ENCODE measurements at regions not wholly inside any gene's neighbourhood (a gene's known extent, or its start where the extent isn't known, plus 50 kb on each side); places are given as distances from the start of the nearest gene placed in this dataset.
A peak's percentile ranks its signal among the peaks of the same experiment; 100 is the strongest.
"Not testable (repeated sequence)": the region's sequence is repeated elsewhere in the genome, so short reads cannot be mapped to it uniquely, and the experiment has no call there.

- Histone ChIP-seq H3K9me3 (ENCODE audit: control insufficient read depth, insufficient read depth, low read length) (no peaks in the 10 kb centered on the region), H3K4me1 (ENCODE audit: control insufficient read depth, insufficient read depth, low read length) (no peaks in the 10 kb centered on the region), H3K27ac (ENCODE audit: low read depth, low read length) (peak overlapping the region; percentile 25), H3K4me3 (ENCODE audit: low read depth, low read length) (no peak overlapping the region), H3K36me3 (ENCODE audit: control insufficient read depth, insufficient read depth, low read length) (no peaks in the 10 kb centered on the region), H3K27me3 (ENCODE audit: control insufficient read depth, insufficient read depth, low read length) (no peaks in the 10 kb centered on the region)
- WGBS (ENCODE audit: insufficient coverage) = no CpG with 5 or more reads among the region's 6 CpGs
- no peak for DNase-seq (ENCODE audit: low read depth in 4 of 6, low spot score in 6 of 6)
Observed at GRCh38 chr13:73822668-73823592, 311.3 kb downstream of the KLF12 start.

- no peak overlapping the region for H3K4me3 ChIP-seq (ENCODE audit: low read depth, low read length)
- H3K27ac ChIP-seq (ENCODE audit: low read depth, low read length) = no peak overlapping the region
- H3K4me1 ChIP-seq (ENCODE audit: control insufficient read depth, insufficient read depth, low read length) = no peaks in the 10 kb centered on the region
- no peaks in the 10 kb centered on the region for H3K9me3 ChIP-seq (ENCODE audit: control insufficient read depth, insufficient read depth, low read length)
- no peaks in the 10 kb centered on the region for H3K36me3 ChIP-seq (ENCODE audit: control insufficient read depth, insufficient read depth, low read length)
- no peak for DNase-seq (ENCODE audit: low read depth in 4 of 6, low spot score in 6 of 6)
- H3K27me3 ChIP-seq (ENCODE audit: control insufficient read depth, insufficient read depth, low read length) = no peaks in the 10 kb centered on the region
- WGBS (ENCODE audit: insufficient coverage) = no CpG with 5 or more reads among the region's 2 CpGs
Observed at GRCh38 chr13:73820688-73821087, 313.5 kb downstream of the KLF12 start.

GRCh38 chr13:73820285-73820684, 313.9 kb downstream of the KLF12 start:
- no CpG with 5 or more reads among the region's 3 CpGs for WGBS (ENCODE audit: insufficient coverage)
- Histone ChIP-seq H3K36me3 (ENCODE audit: control insufficient read depth, insufficient read depth, low read length) (no peaks in the 10 kb centered on the region), H3K27me3 (ENCODE audit: control insufficient read depth, insufficient read depth, low read length) (no peaks in the 10 kb centered on the region), H3K9me3 (ENCODE audit: control insufficient read depth, insufficient read depth, low read length) (no peaks in the 10 kb centered on the region), H3K4me1 (ENCODE audit: control insufficient read depth, insufficient read depth, low read length) (no peaks in the 10 kb centered on the region), H3K27ac (ENCODE audit: low read depth, low read length) (no peak overlapping the region), H3K4me3 (ENCODE audit: low read depth, low read length) (no peak overlapping the region)
- DNase-seq (ENCODE audit: low read depth in 4 of 6, low spot score in 6 of 6) = no peak

DNA sequence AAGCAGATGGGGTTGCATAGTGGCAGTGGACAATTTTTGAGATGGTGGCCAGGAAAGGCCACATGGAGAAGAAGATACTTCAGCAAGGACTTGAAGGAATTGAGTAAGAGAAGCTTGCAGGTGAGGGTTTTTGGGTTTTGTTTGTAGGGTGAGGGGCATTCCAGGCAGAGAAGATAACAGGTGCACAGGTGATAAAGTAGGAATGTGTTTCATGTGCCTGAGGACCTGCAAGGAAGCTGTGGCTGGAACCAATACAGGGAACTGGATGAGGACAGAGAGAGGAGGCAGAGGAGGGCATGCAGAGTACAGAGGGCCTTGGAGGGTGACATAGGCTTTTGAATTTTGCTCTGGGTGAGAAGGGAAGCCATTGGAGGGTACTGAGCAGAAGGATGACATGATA, 314.5 kb downstream of the KLF12 start:
- no peak for DNase-seq (ENCODE audit: low read depth in 4 of 6, low spot score in 6 of 6)
- Histone ChIP-seq H3K36me3 (ENCODE audit: control insufficient read depth, insufficient read depth, low read length) (no peaks in the 10 kb centered on the region), H3K4me1 (ENCODE audit: control insufficient read depth, insufficient read depth, low read length) (no peaks in the 10 kb centered on the region), H3K27ac (ENCODE audit: low read depth, low read length) (no peak overlapping the region), H3K9me3 (ENCODE audit: control insufficient read depth, insufficient read depth, low read length) (no peaks in the 10 kb centered on the region), H3K4me3 (ENCODE audit: low read depth, low read length) (no peak overlapping the region), H3K27me3 (ENCODE audit: control insufficient read depth, insufficient read depth, low read length) (no peaks in the 10 kb centered on the region)

DNA sequence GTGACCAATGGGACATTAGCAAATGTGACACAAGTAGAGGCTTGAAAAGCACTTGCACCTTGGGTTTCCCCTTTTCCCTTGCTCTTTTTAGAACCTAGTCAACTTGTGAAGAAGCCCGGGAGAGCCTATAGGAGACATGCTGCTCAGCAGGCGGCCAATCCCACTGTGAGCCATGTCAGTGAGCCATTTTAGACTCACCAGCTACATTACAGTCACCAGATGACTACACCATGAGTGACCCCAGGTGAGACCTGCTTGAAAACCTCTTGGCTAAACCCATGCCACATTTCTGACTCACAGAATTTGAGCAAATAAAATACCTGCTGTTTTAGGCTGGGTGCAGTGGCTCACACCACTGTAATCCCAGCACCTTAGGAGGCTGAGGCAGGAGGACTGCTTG, 317.5 kb downstream of the KLF12 start:
- Histone ChIP-seq H3K4me1 (ENCODE audit: control insufficient read depth, insufficient read depth, low read length) (no peaks in the 10 kb centered on the region), H3K9me3 (ENCODE audit: control insufficient read depth, insufficient read depth, low read length) (no peaks in the 10 kb centered on the region), H3K36me3 (ENCODE audit: control insufficient read depth, insufficient read depth, low read length) (no peaks in the 10 kb centered on the region), H3K27me3 (ENCODE audit: control insufficient read depth, insufficient read depth, low read length) (no peaks in the 10 kb centered on the region), H3K27ac (ENCODE audit: low read depth, low read length) (no peak overlapping the region), H3K4me3 (ENCODE audit: low read depth, low read length) (no peak overlapping the region)
- no peak for DNase-seq (ENCODE audit: low read depth in 4 of 6, low spot score in 6 of 6)
- WGBS (ENCODE audit: insufficient coverage) = 95% methylated on average over 2 of the region's 2 CpGs

- DNase-seq (ENCODE audit: low read depth in 4 of 6, low spot score in 6 of 6) = peak in 1 of 6 donors; percentile 56
- no peaks in the 10 kb centered on the region for H3K36me3 ChIP-seq (ENCODE audit: control insufficient read depth, insufficient read depth, low read length)
- H3K4me1 ChIP-seq (ENCODE audit: control insufficient read depth, insufficient read depth, low read length) = no peaks in the 10 kb centered on the region
- H3K9me3 ChIP-seq (ENCODE audit: control insufficient read depth, insufficient read depth, low read length) = no peaks in the 10 kb centered on the region
- H3K27me3 ChIP-seq (ENCODE audit: control insufficient read depth, insufficient read depth, low read length) = no peaks in the 10 kb centered on the region
- no peak overlapping the region for H3K27ac ChIP-seq (ENCODE audit: low read depth, low read length)
- H3K4me3 ChIP-seq (ENCODE audit: low read depth, low read length) = no peak overlapping the region
Observed at GRCh38 chr13:73815796-73816195, 318.4 kb downstream of the KLF12 start.

DNA sequence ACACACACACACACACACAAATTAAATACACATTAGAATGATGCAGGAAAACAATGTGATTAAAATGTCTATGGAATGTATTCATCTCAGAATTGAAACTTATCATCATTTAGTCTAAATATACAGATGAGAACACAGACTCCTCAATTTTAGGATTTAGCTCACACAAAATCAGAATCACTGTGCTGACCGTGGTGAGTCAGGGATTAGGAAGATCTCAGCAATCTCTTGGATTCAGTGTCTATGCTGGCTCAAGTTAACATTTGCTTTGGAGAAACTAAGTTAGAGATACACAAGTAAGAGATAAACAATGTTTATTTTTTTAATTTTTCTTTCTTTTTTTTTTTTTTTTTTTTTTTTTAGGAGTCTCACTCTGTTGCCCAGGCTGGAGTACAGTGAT, 323.6 kb downstream of the KLF12 start:
- Histone ChIP-seq H3K9me3 (ENCODE audit: control insufficient read depth, insufficient read depth, low read length) (no peaks in the 10 kb centered on the region), H3K27me3 (ENCODE audit: control insufficient read depth, insufficient read depth, low read length) (no peaks in the 10 kb centered on the region), H3K4me3 (ENCODE audit: low read depth, low read length) (no peak overlapping the region), H3K36me3 (ENCODE audit: control insufficient read depth, insufficient read depth, low read length) (peaks cover 4% of the 10 kb centered on the region), H3K4me1 (ENCODE audit: control insufficient read depth, insufficient read depth, low read length) (no peaks in the 10 kb centered on the region), H3K27ac (ENCODE audit: low read depth, low read length) (no peak overlapping the region)
- no peak for DNase-seq (ENCODE audit: low read depth in 4 of 6, low spot score in 6 of 6)
- no CpG with 5 or more reads among the region's 1 CpG for WGBS (ENCODE audit: insufficient coverage)

- Histone ChIP-seq H3K27me3 (ENCODE audit: control insufficient read depth, insufficient read depth, low read length) (no peaks in the 10 kb centered on the region), H3K4me1 (ENCODE audit: control insufficient read depth, insufficient read depth, low read length) (no peaks in the 10 kb centered on the region), H3K4me3 (ENCODE audit: low read depth, low read length) (no peak overlapping the region), H3K27ac (ENCODE audit: low read depth, low read length) (no peak overlapping the region), H3K36me3 (ENCODE audit: control insufficient read depth, insufficient read depth, low read length) (peaks cover 4% of the 10 kb centered on the region), H3K9me3 (ENCODE audit: control insufficient read depth, insufficient read depth, low read length) (no peaks in the 10 kb centered on the region)
- WGBS (ENCODE audit: insufficient coverage) = no CpG with 5 or more reads among the region's 1 CpG
- no peak for DNase-seq (ENCODE audit: low read depth in 4 of 6, low spot score in 6 of 6)
Observed at GRCh38 chr13:73809561-73809960, 324.6 kb downstream of the KLF12 start.

DNA sequence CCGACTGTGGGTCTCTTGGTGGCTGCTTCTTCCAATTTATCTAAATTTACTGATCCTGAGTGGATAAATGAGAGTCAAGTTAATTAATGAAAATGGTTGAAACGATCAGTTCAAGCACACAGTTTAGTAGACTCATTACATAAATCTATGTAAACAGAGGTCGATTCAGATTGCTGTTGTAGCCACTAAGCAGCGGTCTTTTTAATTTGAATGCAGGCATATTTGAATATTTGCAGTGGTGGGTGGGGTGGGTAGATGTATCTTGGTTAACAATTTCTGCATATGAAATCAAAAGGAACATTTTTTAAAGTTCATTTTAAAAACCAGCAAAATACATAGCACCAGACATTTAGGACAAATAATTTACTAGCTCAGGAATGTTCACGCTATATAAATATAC, 325.9 kb downstream of the KLF12 start:
- Histone ChIP-seq H3K27me3 (ENCODE audit: control insufficient read depth, insufficient read depth, low read length) (no peaks in the 10 kb centered on the region), H3K27ac (ENCODE audit: low read depth, low read length) (no peak overlapping the region)
- WGBS (ENCODE audit: insufficient coverage) = no CpG with 5 or more reads among the region's 5 CpGs

GRCh38 chr13:73805326-73805958, 328.8 kb downstream of the KLF12 start:
- H3K27ac ChIP-seq (ENCODE audit: low read depth, low read length); H3K4me3 ChIP-seq (ENCODE audit: low read depth, low read length); DNase-seq (ENCODE audit: low read depth in 4 of 6, low spot score in 6 of 6); H3K4me1 ChIP-seq (ENCODE audit: control insufficient read depth, insufficient read depth, low read length); H3K27me3 ChIP-seq (ENCODE audit: control insufficient read depth, insufficient read depth, low read length); H3K9me3 ChIP-seq (ENCODE audit: control insufficient read depth, insufficient read depth, low read length); H3K36me3 ChIP-seq (ENCODE audit: control insufficient read depth, insufficient read depth, low read length): not testable (repeated sequence)
- no CpG with 5 or more reads among the region's 6 CpGs for WGBS (ENCODE audit: insufficient coverage)

More for the DNA sequence above, 325.9 kb downstream of the KLF12 start:
- Histone ChIP-seq H3K4me1 (ENCODE audit: control insufficient read depth, insufficient read depth, low read length) (no peaks in the 10 kb centered on the region), H3K9me3 (ENCODE audit: control insufficient read depth, insufficient read depth, low read length) (no peaks in the 10 kb centered on the region), H3K4me3 (ENCODE audit: low read depth, low read length) (no peak overlapping the region), H3K36me3 (ENCODE audit: control insufficient read depth, insufficient read depth, low read length) (peaks cover 4% of the 10 kb centered on the region)
- peak in 1 of 6 donors; percentile 21 for DNase-seq (ENCODE audit: low read depth in 4 of 6, low spot score in 6 of 6)

Data from spinal cord (tissue), 9 donors.